ENCODE measurements at regions not wholly inside any gene's neighbourhood (a gene's known extent, or its start where the extent isn't known, plus 50 kb on each side); places are given as distances from the start of the nearest gene placed in this dataset.
"Not testable (repeated sequence)": the region's sequence is repeated elsewhere in the genome, so short reads cannot be mapped to it uniquely, and the experiment has no call there.

DNA sequence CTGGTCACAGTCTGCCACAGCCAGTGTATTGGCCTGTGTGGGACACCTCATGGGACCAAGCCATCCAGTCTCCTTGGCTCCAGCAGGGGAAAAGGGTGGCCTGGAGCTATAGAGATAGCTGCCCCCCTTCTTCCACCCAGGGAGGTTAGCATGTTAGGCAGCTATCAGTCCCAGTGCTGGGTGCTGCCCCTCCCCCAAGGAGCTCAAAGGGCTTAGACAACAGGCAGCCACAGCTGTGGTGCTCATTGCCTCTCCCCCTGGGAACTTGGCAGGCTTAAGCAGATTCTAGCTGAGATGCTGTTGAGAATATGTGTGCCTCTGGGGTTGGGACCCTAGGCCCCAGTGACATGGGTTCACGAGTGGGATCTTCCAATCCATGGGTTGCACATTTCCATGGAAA lies 226.0 kb upstream of the PTGER4 start:
- peak; percentile 77 for DNase-seq (ENCODE audit: low read depth)

DNA sequence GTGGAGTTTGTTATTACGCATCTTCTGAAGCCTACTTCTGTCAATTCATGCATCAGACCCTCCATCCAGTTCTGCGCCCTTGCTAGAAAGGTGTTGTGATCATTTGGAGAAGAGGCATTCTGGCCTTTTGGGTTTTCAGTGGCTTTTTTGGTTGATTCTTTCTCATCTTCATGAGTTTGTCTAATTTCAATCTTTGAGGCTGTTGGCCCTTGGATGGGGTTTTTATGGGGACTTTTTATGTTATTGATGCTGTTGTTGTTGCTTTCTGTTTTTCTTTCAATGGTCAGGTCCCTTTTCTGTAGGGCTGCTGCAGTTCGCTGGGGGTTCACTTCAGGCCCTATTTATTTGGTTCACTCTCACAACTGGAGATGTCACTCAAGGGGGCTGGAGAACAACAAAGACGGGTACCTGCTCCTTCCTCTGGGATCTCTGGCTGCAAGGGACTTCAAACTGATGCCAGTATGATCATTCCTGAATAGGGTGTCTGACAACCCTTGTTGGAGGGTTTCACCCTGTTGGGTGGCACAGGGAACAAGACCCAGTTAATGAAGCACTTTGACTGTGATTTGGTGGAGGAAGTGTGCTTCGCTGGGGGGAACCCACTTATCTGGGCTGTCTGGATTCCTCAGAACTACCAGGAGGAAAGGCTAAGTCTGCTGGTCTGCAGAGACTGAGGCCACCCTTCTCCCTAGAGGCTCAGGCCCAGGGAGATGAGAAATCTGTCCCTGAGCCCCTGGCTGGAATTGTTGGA lies 226.7 kb upstream of the PTGER4 start:
- DNase-seq (ENCODE audit: low read depth) = no peak

DNA sequence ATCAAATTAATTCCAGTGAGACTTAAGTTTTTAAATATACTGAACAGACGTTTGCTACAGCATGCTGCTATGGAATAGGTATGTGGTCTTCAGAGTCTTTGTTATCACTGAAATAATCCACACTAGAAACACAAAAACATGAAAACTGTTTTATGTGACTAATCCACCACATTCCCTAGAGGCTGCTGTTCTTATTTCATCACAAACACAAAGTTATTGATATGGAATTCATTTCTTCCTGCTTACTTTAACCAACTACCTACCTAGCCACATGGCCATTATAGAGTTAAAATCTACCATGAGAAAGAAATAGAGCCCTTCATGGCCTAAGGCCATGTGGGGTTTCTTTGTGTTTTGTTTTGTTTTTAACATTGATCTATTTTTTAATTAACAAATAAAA lies 232.3 kb upstream of the PTGER4 start:
- DNase-seq (ENCODE audit: low read depth) = peak; percentile 21

DNA sequence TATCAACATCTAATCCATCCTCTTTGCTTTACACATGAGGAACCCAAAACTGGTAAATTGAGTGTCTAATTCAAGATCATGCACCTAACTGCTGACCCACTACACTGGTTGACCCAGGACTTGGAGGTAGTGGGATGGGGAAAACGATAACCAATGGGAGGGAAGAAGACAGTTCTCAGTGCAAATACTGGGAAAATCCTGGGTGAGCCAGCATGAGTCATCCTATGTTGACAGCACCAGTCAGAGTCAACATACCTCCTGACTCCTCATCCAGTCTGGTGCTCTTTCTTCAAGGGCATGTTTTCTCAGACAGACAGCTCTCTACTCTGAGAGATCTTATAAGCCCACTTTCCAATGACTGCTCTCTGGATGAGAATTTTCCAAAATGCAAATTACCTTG lies 232.8 kb upstream of the PTGER4 start:
- DNase-seq (ENCODE audit: low read depth) = peak; percentile 59

DNA sequence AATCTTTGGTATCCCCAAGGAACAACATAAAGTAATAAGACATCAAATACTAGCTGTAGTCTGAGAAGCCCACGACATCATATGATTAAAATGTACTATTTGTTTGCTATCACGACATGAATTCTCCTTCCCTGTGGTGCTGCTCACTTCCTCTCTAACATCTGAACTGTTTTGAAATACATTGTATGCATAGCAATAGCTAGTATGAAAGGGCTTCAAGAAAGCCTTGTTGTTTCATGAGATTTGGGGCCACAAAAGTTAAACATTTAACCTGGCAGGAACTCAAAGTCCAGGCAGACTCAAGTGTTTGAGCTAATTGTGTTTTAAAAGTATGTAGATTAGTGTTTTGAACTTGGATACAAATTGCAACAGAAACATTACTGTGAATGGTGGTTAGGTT lies 237.4 kb upstream of the PTGER4 start:
- DNase-seq (ENCODE audit: low read depth) = no peak

DNA sequence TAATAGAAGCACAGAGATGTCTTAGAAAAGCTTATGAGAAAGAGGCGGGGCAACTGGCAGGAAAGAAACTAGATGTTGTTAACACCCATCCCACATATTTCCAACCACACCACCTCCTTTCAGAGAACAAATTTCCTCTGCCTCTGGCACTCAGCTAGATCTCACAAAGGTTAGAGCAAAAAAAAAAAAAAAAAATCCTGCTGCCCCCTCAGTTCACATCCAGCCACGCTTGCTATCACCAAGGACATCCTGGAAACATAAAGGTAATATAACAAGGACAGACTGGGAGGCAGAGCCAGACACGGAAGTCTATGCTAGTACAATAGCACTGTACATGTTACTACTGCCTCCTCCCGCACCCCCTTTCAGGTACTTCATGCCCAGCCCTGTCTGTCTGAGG lies 238.0 kb upstream of the PTGER4 start:
- DNase-seq (ENCODE audit: low read depth) = no peak

DNA sequence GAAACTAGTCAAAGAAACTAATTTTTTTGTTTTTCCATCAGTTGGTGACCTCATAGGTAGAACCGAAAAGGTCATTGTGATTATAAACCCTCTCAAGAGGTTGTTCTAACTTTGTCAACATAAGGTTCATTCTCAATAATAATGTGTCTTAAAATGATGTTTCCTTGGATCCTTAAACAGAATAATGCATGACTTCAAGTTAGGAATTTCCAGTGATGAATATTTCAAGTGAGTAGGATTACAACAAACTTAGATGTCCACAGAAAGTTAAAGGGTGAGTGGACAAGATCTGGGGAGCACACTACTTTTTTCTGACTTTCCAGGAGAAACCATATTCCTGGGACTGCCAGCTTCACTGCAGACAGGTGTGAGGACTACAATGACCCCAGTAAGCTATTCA lies 239.0 kb upstream of the PTGER4 start:
- DNase-seq (ENCODE audit: low read depth) = no peak

DNA sequence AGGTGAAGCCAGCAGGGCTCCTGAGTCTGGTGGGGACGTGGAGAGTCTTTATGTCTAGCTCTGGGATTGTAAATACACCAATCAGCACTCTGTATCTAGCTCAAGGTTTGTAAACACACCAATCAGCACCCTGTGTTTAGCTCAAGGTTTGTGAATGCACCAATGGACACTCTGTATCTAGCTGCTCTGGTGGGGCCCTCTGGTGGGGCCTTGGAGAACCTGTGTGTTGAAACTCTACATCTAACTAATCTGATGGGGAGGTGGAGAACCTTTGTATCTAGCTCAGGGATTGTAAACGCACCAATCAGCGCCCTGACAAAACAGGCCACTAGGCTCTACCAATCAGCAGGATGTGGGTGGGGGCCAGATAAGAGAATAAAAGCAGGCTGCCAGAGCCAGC lies 240.6 kb upstream of the PTGER4 start:
- DNase-seq (ENCODE audit: low read depth) = not testable (repeated sequence)

DNA sequence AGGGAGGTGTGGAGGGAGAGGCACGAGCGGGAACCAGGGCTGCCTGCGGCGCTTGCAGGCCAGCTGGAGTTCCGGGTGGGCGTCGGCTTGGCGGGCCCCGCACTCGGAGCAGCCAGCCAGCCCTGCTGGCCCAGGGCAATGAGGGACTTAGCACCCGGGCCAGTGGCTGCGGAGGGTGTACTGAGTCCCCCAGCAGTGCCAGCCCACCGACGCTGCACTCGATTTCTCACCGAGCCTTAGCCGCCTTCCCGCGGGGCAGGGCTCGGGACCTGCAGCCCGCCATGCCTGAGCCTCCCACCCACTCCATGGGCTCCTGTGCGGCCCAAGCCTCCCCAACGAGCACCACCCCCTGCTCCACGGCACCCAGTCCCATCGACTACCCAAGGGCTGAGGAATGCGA lies 241.1 kb upstream of the PTGER4 start:
- DNase-seq (ENCODE audit: low read depth) = not testable (repeated sequence)

DNA sequence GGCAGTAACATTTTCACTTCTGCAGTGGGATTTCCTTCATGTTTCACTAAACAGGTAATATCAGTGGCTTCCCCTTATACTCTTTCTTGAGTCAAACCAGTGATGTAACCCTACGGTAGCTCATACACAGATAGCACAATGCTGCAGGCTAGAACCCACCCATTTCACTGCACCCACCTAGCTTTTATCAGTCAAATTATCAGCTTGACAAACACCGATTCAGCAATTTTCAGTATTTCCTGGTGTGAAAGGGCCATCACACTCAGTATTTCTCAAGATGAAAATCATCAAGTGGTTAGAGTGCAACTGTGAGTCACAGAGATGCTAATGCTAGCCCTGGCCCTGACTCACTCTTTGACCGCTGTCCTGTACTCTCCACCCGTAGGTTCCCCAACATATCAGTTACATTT lies 242.3 kb upstream of the PTGER4 start:
- DNase-seq (ENCODE audit: low read depth) = peak; percentile 78

DNA sequence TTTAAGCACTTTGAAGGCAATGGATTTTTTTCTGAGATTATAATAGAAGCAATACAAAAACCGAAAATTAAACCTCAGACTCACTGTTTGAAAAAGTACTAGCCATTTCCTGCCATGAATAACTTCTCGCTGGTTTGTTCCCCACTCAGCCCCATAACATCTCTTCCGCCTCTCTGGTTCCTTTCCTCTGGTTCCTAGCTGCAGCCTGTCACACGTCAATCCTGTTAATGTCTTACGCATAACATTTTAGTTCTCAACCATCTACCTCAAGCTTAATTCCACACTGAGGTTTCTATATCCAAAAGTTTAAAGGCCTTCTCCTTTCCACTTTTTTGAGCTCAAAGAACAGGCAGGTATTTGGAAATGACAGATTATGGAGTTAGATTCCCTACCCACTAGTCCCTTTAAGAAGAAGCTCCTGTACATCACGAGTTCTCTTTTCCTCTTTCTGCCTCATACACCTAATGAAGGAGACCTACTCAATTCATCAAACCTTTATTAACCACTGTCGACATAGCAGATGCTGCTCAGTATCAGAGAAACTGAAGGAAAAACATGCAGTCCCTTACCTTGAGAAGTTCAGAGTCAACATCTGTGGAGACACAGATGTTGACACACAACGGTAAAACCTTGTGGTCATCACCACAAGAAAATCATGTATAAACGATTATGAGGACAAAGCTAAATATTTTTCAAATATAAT lies 243.0 kb upstream of the PTGER4 start:
- no peak for DNase-seq (ENCODE audit: low read depth)

DNA sequence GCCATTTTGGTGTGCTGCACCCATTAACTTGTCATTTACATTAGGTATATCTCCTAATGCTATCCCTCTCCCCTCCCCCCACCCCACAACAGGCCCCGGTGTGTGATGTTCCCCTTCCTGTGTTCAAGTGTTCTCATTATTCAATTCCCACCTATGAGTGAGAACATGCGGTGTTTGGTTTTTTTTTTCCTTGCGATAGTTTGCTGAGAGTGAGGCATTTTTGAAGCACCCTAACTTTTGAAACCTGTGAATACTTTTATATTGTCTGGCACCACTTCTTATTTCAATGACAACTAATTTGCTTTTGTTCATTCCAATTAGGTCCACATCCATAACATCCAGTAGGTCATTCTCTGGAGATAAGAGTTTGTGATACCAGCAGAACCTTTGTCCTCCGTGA lies 244.0 kb upstream of the PTGER4 start:
- not testable (repeated sequence) for DNase-seq (ENCODE audit: low read depth)

DNA sequence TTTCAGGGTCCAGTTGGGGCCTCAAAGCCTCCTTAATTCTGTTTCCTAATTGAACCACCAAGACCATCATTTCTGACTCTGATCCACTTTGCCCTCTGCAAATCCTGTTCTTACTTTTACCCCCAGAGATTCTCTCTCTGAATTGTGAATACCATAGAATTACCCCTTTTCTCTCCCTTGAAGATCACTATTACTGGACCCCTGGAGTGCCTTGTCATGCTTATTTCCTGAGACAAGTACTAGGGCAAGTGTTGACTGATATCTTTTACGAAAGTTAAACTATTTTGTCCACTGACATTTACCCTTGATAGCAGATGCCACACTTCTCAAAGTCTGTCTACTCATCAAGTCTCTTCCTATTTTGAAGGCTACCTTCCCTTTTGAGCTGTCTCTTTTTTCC lies 246.9 kb upstream of the PTGER4 start:
- DNase-seq (ENCODE audit: low read depth) = no peak

DNA sequence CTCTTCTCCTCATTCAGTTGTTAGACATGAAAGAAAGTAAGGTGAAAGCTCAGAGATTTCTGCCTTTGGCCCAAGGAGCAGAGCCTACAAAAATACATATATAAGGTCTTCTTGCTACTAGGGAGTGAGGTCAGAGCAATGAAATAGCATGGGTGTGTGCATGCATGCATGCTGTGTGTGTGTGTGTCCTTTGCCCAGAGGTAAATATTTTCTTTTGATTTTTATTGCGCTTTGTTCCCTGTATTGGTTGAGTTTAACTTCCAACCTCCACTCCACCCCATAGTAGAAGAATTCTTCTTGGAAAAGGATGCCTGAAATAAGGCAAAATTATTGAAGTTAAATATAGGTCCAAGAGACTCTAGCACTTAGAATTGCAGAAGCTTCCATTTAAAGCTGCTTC lies 248.0 kb upstream of the PTGER4 start:
- no peak for DNase-seq (ENCODE audit: low read depth)

DNA sequence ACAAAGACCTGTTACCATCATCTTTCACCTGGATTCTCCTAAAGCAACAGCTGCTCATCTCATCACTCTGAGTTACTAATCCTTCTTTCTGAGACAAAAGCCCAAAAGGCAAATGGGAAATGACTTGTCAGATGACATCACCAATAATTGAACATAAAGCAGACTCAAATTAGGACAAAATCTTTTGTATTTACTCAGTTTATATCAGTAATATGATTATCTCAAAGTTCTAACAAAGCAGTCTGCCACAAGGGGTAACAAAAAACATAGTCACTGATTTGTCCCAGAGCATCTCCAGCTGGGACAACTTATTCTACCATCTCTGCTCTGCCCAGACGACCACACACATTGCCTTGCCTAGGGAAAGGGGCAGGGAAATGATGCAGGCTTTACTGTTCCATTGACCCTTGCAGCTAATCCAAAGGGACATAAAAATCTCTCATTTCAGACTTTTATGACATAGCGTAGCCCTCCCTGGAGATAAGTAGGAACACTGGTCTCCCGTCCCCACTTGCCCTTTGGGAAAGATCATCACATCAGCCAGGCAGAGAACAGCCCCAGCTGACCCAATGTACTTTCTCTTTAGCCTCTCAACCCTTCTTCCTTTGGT lies 249.5 kb upstream of the PTGER4 start:
- no peak for DNase-seq (ENCODE audit: low read depth)

DNA sequence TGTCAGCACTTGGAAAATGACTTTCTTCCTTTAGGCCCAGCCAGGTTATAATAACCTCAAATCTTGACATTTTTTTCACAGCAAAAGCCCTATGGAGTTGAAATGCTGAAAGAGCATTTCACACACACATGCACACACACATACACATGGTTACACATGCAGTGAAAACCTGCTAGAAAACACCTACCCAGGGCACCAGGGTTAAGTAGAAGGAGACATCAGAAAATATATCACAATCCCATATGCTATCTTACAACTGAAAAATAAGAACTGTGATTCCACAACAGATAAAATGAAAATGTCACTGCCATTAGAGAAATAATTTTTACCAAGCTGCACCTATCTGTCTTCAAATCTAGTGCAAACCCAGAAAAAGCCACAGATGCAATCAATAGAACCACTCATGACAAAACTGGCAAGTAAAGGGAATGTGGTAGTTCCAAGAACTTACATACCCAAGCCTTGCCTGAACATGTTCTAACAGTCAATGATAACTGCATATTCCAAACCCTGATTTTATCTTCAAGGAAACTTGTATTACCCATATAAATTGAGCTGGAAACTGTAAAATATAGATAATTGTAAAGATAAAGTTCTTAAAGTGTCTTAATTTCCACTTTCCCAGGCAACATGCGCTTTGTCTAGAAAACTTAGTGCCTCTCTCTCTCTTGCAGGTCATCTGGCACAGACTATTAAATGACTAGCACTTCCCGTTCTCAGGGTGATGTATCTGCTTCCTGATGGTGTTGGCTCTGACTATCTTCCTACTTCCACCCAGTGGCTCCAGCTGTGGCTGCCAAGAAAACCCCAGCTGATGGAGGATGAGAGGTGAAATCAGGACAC lies 250.2 kb upstream of the PTGER4 start:
- peak; percentile 45 for DNase-seq (ENCODE audit: low read depth)

DNA sequence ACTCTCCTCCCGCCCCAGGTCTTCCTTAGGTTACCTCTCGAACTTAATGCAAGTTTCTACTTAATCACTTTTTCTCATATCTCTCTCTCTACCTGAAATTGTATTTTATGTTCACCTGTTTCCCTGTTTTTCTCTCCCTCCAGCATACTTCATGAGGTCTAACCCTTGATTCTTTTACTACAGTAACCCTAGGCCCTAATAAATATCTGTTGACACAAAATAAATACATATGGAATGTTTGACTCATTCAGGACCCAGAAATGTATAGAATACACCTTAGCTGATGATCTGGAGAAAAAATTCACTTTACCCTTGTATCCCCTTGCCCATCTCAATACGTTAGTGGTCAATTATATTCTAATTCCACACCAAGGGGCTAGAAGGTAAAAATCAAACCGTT lies 250.9 kb upstream of the PTGER4 start:
- no peak for DNase-seq (ENCODE audit: low read depth)

DNA sequence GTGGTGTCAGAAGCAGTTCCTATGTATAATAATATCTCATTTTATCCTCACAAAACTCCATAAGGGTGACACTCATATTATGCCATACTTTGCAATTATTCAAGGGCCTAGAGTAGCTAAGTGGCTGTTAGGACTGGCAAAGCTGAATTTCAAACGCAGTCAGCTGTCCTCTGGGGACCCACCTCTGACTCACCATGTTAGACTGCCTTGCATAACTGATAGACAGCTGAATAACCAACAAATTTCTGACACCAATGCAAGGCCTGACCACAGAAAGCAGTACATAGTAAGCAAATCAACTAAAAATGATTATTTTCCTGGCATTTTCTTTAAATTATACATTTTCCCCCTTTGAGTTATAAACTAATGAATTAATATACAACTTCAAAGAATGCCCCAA lies 251.6 kb upstream of the PTGER4 start:
- DNase-seq (ENCODE audit: low read depth) = peak; percentile 97

DNA sequence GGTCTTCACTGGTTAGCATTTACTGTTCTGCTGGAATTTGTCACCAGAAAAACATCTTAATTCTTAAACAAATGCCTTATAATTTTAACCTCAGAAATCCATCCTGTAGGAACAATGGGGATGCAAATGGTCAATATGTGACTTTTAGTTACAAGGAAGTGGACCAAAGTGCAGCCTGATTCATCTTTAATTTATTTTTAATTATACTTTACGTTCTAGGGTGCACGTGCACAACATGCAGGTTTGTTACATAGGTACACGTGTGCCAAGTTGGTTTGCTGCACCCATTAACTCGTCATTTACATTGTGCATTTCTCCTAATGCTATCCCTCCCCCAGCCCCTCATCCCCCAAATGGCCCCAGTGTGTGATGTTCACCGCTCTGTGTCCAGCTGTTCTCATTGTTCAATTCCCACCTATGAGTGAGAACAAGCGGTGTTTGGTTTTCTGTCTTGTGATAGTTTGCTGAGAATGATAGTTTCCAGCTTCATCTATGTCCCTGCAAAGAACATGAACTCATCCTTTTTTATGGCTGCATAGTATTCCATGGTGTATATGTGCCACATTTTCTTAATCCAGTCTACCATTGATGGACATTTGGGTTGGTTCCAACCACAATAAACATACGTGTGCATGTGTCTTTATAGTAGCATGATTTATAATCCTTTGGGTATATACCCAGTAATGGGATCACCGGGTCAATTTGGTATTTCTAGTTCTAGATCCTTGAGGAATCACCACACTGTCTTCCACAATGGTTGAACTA lies 262.5 kb upstream of the PTGER4 start:
- not testable (repeated sequence) for DNase-seq (ENCODE audit: low read depth)

DNA sequence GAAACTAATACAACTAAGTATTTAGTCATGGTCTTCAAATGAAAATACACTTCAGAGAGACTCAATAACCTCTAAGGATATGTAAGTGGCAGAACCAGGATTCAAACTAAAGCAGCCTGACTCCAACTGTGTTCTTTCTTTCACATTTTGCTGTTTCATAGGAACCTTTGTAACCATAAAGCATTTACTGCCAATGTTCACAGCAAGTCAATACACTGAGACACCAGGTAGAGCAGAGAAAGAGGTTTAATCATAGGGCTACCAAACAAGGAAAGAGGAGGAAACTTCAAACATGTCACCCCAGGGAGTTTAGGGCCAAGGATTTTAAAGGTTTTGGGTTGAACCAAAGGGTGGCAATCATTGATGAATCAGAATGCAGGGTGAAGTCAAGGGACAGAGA lies 263.1 kb upstream of the PTGER4 start:
- DNase-seq (ENCODE audit: low read depth) = no peak

DNA sequence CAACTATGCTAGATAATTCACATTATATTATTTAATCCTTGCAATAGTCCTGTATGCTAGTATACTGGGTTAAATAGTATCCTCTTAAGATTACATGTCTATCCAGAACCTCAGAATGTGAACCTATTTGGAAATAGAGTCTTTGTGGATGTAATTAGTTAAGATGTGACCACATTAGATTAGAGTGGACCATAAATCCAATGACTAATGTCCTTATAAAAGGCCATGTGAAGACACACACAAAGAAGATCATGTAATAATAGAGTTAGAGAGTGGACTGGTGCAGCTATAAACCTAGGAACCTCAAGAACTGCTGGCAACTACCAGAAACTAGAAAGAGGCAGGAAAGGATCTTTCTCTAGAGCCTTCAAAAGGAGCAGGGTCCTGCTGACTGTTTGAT lies 263.6 kb upstream of the PTGER4 start:
- DNase-seq (ENCODE audit: low read depth) = no peak

Data from myocyte (in vitro differentiated cells).